ENCODE measurements at regions not wholly inside any gene's neighbourhood (a gene's known extent, or its start where the extent isn't known, plus 50 kb on each side); places are given as distances from the start of the nearest gene placed in this dataset.

DNA sequence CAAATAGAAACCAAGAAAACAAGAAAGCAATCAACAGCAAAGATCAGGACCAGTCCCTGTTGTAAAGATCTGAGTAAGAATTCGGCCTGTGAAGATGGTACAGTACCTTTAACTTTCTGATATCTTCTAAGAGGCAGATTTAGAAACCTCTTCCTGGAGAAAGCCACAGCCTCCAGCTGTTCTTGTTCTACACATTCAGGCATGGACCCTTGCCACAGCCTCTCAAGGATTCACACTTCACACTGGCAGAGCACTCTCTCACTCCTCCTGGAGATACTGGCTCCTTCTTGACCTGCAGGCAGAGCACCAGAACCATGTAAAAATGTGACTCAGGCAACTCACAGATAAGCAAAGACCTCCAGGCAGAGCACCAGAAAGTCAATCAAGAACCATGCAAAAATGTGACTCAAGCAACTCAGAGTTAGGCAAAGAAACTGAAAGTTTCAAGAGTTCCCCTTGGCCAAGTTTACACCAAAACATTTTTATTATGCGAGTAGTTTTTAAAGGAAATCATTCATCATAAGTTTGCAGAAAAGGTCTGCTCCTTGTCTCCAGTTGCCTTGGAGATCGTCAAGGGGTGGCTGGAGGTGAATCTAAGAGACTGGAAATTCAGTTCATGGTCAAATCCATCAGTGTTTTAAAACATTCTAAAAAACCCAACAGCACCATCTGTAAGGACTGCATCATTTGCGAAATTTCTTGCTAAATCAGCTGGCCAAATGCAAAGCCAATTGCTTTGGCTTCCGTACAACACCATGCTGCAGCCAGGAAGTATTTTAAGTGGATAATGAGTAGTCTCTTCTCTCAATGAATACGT lies 119.3 kb upstream of the MDM1 start:
- TF ChIP-seq POLR2A (IDR thresholded peaks at IDR 0.05; ENCODE audit: borderline replicate concordance, extremely low read depth, insufficient read depth, insufficient read length) (no peak), RAD21 (IDR thresholded peaks at IDR 0.05; ENCODE audit: low read depth) (no peak), EZH2phosphoT487 (IDR thresholded peaks at IDR 0.05; ENCODE audit: borderline replicate concordance) (no peak), EZH2 (IDR thresholded peaks at IDR 0.05) (no peak), POLR2AphosphoS5 (IDR thresholded peaks at IDR 0.05; ENCODE audit: low read depth, low read length) (no peak), YY1 (IDR thresholded peaks at IDR 0.05; ENCODE audit: extremely low read depth, insufficient replicate concordance, low read depth, low read length) (no peak), TCF7L2 (IDR thresholded peaks at IDR 0.05; ENCODE audit: borderline replicate concordance, extremely low read depth, insufficient read depth, insufficient read length) (no peak), CBX3 (IDR thresholded peaks at IDR 0.05; ENCODE audit: low read depth) (no peak)
- TF ChIP-seq, protein P1, sequence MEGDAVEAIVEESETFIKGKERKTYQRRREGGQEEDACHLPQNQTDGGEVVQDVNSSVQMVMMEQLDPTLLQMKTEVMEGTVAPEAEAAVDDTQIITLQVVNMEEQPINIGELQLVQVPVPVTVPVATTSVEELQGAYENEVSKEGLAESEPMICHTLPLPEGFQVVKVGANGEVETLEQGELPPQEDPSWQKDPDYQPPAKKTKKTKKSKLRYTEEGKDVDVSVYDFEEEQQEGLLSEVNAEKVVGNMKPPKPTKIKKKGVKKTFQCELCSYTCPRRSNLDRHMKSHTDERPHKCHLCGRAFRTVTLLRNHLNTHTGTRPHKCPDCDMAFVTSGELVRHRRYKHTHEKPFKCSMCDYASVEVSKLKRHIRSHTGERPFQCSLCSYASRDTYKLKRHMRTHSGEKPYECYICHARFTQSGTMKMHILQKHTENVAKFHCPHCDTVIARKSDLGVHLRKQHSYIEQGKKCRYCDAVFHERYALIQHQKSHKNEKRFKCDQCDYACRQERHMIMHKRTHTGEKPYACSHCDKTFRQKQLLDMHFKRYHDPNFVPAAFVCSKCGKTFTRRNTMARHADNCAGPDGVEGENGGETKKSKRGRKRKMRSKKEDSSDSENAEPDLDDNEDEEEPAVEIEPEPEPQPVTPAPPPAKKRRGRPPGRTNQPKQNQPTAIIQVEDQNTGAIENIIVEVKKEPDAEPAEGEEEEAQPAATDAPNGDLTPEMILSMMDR (IDR thresholded peaks at IDR 0.05 in 2 of 3, conservative IDR thresholded peaks at IDR 0.05 in 1 of 3; ENCODE audit: borderline replicate concordance in 1 of 3, insufficient read depth in 1 of 3, low read depth in 2 of 3, low read length in 2 of 3) = no peak
- TF ChIP-seq, protein P2, sequence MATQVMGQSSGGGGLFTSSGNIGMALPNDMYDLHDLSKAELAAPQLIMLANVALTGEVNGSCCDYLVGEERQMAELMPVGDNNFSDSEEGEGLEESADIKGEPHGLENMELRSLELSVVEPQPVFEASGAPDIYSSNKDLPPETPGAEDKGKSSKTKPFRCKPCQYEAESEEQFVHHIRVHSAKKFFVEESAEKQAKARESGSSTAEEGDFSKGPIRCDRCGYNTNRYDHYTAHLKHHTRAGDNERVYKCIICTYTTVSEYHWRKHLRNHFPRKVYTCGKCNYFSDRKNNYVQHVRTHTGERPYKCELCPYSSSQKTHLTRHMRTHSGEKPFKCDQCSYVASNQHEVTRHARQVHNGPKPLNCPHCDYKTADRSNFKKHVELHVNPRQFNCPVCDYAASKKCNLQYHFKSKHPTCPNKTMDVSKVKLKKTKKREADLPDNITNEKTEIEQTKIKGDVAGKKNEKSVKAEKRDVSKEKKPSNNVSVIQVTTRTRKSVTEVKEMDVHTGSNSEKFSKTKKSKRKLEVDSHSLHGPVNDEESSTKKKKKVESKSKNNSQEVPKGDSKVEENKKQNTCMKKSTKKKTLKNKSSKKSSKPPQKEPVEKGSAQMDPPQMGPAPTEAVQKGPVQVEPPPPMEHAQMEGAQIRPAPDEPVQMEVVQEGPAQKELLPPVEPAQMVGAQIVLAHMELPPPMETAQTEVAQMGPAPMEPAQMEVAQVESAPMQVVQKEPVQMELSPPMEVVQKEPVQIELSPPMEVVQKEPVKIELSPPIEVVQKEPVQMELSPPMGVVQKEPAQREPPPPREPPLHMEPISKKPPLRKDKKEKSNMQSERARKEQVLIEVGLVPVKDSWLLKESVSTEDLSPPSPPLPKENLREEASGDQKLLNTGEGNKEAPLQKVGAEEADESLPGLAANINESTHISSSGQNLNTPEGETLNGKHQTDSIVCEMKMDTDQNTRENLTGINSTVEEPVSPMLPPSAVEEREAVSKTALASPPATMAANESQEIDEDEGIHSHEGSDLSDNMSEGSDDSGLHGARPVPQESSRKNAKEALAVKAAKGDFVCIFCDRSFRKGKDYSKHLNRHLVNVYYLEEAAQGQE (IDR thresholded peaks at IDR 0.05; ENCODE audit: low read depth) = no peak
